IMR-90 (cell line): ENCODE measurements at regions not wholly inside any gene's neighbourhood (a gene's known extent, or its start where the extent isn't known, plus 50 kb on each side); places are given as distances from the start of the nearest gene placed in this dataset.
A peak's percentile ranks its signal among the peaks of the same experiment; 100 is the strongest.

Experiments used
- ATAC-seq: fragments of 200-7000 bp; cut with Tn5 transposase; 2 replicates; pipeline ENCODE4 v1.9.1; 2020; ENCODE audit warnings: low read depth, mild to moderate bottlenecking, moderate library complexity
- BruUV-seq: library from RNA; stranded (reverse); fragments of 400-500 nt; replicated peaks from 2 replicates; lab custom pipeline; 2021; lab: Mats Ljungman, UMichigan
- CTCF ChIA-PET: fragments of 300-600 bp; formaldehyde crosslinking; extraction: SDS; loops from one replicate; lab custom pipeline; 2021; ENCODE audit warnings: antibody characterized with exemption; lab: Yijun Ruan, JAX
- POLR2A ChIA-PET: fragments of 300-600 bp; sonication (Branson Sonifier 250); formaldehyde crosslinking; loops from one replicate; lab custom pipeline; 2022; ENCODE audit warnings: antibody characterized with exemption; ENCODE audit not compliant: unreplicated experiment; lab: Charles Lee
- DNase-seq: peaks from one replicate; pipeline ENCODE4 v3.0.0; 2013
- H2AFZ ChIP-seq: replicated peaks from 2 replicates; pipeline ENCODE3; 2013; ENCODE audit warnings: low read length, mild to moderate bottlenecking; ENCODE audit not compliant: poor library complexity
- H2AK5ac ChIP-seq: 2 replicates; pipeline ENCODE4 v1.6.1; 2013; ENCODE audit warnings: low read depth, low read length, inconsistent platforms
- H2AK9ac ChIP-seq: replicated peaks from 2 replicates; pipeline ENCODE3; 2013; ENCODE audit warnings: mild to moderate bottlenecking, low read depth, low read length, moderate library complexity; ENCODE audit not compliant: poor library complexity
- H2BK120ac ChIP-seq: 2 replicates; pipeline ENCODE4 v1.6.1; 2013; ENCODE audit warnings: low read depth, low read length, inconsistent platforms
- H2BK15ac ChIP-seq: 3 replicates; pipeline ENCODE4 v1.6.1; 2013; ENCODE audit warnings: low read depth, low read length, inconsistent platforms
- H2BK20ac ChIP-seq: 2 replicates; pipeline ENCODE4 v1.6.1; 2013; ENCODE audit warnings: low read depth, mild to moderate bottlenecking, inconsistent platforms, low read length, moderate library complexity
- H2BK5ac ChIP-seq: 2 replicates; pipeline ENCODE4 v1.6.1; 2013; ENCODE audit warnings: mild to moderate bottlenecking, low read depth, low read length, inconsistent platforms; ENCODE audit not compliant: poor library complexity, severe bottlenecking
- H3K14ac ChIP-seq: replicated peaks from 2 replicates; pipeline ENCODE4 v1.6.1; 2013; ENCODE audit warnings: low read depth, low read length, inconsistent platforms
- H3K18ac ChIP-seq: 2 replicates; pipeline ENCODE4 v1.6.1; 2013; ENCODE audit warnings: low read depth, low read length, control low read depth
- H3K23ac ChIP-seq: 2 replicates; pipeline ENCODE4 v1.6.1; 2013; ENCODE audit warnings: low read depth, low read length, inconsistent platforms
- H3K27ac ChIP-seq: 2 replicates; pipeline ENCODE4 v1.5.1; 2013; ENCODE audit warnings: mild to moderate bottlenecking, control low read depth, low read length; ENCODE audit not compliant: insufficient read depth
- H3K27me3 ChIP-seq: 2 replicates; pipeline ENCODE4 v1.6.1; 2013; ENCODE audit warnings: low read length; ENCODE audit not compliant: control insufficient read depth, insufficient read depth
- H3K36me3 ChIP-seq: 2 replicates; pipeline ENCODE4 v1.6.1; 2013; ENCODE audit warnings: low read length, mixed read lengths; ENCODE audit not compliant: control insufficient read depth, insufficient read depth
- H3K4ac ChIP-seq: 2 replicates; pipeline ENCODE4 v1.6.1; 2013; ENCODE audit warnings: low read depth, low read length, inconsistent platforms
- H3K4me1 ChIP-seq: 2 replicates; pipeline ENCODE4 v1.6.1; 2013; ENCODE audit warnings: low read length, mixed read lengths; ENCODE audit not compliant: control insufficient read depth, insufficient read depth
- H3K4me2 ChIP-seq: 2 replicates; pipeline ENCODE4 v1.6.1; 2013; ENCODE audit warnings: low read depth, mild to moderate bottlenecking, control low read depth, low read length, moderate library complexity
- H3K4me3 ChIP-seq: 2 replicates; pipeline ENCODE4 v1.5.1; 2013; ENCODE audit warnings: low read depth, mild to moderate bottlenecking, control low read depth, low read length, moderate library complexity; ENCODE audit not compliant: insufficient read depth
- H3K56ac ChIP-seq: 2 replicates; pipeline ENCODE4 v1.6.1; 2013; ENCODE audit warnings: low read length, inconsistent platforms; ENCODE audit not compliant: insufficient read depth; ENCODE audit errors: extremely low read depth
- H3K79me1 ChIP-seq, 2 experiments: 2 replicates each; pipeline ENCODE4 v1.6.1; 2013; ENCODE audit warnings: low read length in 2 of 2, inconsistent platforms in 1 of 2, low read depth in 1 of 2
- H3K9ac ChIP-seq: 2 replicates; pipeline ENCODE4 v1.6.1; 2013; ENCODE audit warnings: low read depth, low read length, control low read depth
- H3K9me1 ChIP-seq: 2 replicates; pipeline ENCODE4 v1.6.1; 2013; ENCODE audit warnings: low read length, inconsistent platforms; ENCODE audit not compliant: insufficient read depth
- H3K9me3 ChIP-seq: 2 replicates; pipeline ENCODE4 v1.6.1; 2013; ENCODE audit warnings: low read length; ENCODE audit not compliant: control insufficient read depth, insufficient read depth
- H4K20me1 ChIP-seq: 2 replicates; pipeline ENCODE4 v1.6.1; 2013; ENCODE audit warnings: low read length, inconsistent platforms; ENCODE audit not compliant: insufficient read depth
- H4K5ac ChIP-seq: 2 replicates; pipeline ENCODE4 v1.6.1; 2013; ENCODE audit warnings: mild to moderate bottlenecking, low read depth, low read length, control low read depth
- H4K8ac ChIP-seq, 2 experiments: 2 replicates each; pipeline ENCODE4 v1.6.1; 2013; ENCODE audit warnings: low read depth in 2 of 2, low read length in 2 of 2, control low read depth in 1 of 2, inconsistent platforms in 1 of 2
- H4K91ac ChIP-seq: 2 replicates; pipeline ENCODE4 v1.6.1; 2013; ENCODE audit warnings: low read depth, low read length, inconsistent platforms; ENCODE audit not compliant: insufficient read depth
- USF2 ChIP-seq: fragments of 150-350 bp; IDR thresholded peaks from 2 replicates; pipeline ENCODE4 v1.6.1; 2017; ENCODE audit warnings: mild to moderate bottlenecking, antibody characterized with exemption, low read length, low read depth
- WGBS, 2 experiments: methylation state at CpG; one replicate each; pipeline versions ENCODE4 v1.1.5 to v1.1.7; 2013; ENCODE audit warnings: missing lambda C conversion rate in 2 of 2; ENCODE audit not compliant: insufficient read length in 1 of 2; ENCODE audit errors: extremely low coverage in 2 of 2; 5-methylcytosine and 5-hydroxymethylcytosine counted together
- dilution Hi-C: fragments of 300-500 bp; cut with HindIII; formaldehyde crosslinking; loops from one replicate; pipeline ENCODE4 v1.14.3; 2018; ENCODE audit warnings: low sequenced_read_pairs; ENCODE audit not compliant: unreplicated experiment
- in situ Hi-C: fragments of 300-500 bp; cut with MboI; formaldehyde crosslinking; loops from 3 replicates; pipeline ENCODE4 v1.14.3; 2019; ENCODE audit warnings: low sequenced_read_pairs, inconsistent platforms, mixed read lengths
- intact Hi-C: fragments of 100-400 bp; cut with micrococcal nuclease; formaldehyde crosslinking; loops from 2 replicates; pipeline ENCODE4 v1.10.0; 2022

- Histone ChIP-seq H3K9ac (no peak overlapping the region), H2AK5ac (no peak overlapping the region), H2BK5ac (no peak overlapping the region), H3K4ac (no peak overlapping the region), H2BK15ac (no peak overlapping the region), H2AK9ac (no peak overlapping the region), H3K18ac (no peak overlapping the region), H3K27me3 (peaks cover 20% of the 10 kb centered on the region; the same call in 1 of the 2 replicates), H4K91ac (no peak overlapping the region), H3K4me2 (no peak overlapping the region), H2BK120ac (no peak overlapping the region), H3K14ac (no peak overlapping the region), H2BK20ac (no peak overlapping the region), H3K4me1 (no peaks in the 10 kb centered on the region), H3K27ac (no peak overlapping the region), H3K79me1 (no peaks in the 10 kb centered on the region), H3K23ac (no peak overlapping the region), H3K9me1 (no peaks in the 10 kb centered on the region), H3K4me3 (no peak overlapping the region), H4K5ac (no peak overlapping the region), H4K20me1 (no peaks in the 10 kb centered on the region; the same call in 1 of the 2 replicates), H3K56ac (no peak overlapping the region), H4K8ac (no peak overlapping the region), H2AFZ (peak overlapping the region; percentile 5), H3K36me3 (no peaks in the 10 kb centered on the region), H3K9me3 (peaks cover 11% of the 10 kb centered on the region; the same call in 1 of the 2 replicates)
- ChIA-PET POLR2A (no interaction called here), CTCF (no interaction called here)
- no TSS peak for BruUV-seq
- in situ Hi-C loops (no loop called here), dilution Hi-C loops (no loop called here), intact Hi-C loops (no loop called here)
- TF ChIP-seq USF2, result no peak
- DNase-seq, result no peak
- ATAC-seq, result no peak
- WGBS, 2 experiments, result 68% methylated on average over 6 of the region's 9 CpGs; no CpG with 5 or more reads in 1 of the 2 experiments
These were observed 80.9 kb upstream of the NKX1-1 start for GRCh38 chr4:1487106-1487505.
